ENCODE measurements at regions not wholly inside any gene's neighbourhood (a gene's known extent, or its start where the extent isn't known, plus 50 kb on each side); places are given as distances from the start of the nearest gene placed in this dataset.
A peak's percentile ranks its signal among the peaks of the same experiment; 100 is the strongest.

DNA sequence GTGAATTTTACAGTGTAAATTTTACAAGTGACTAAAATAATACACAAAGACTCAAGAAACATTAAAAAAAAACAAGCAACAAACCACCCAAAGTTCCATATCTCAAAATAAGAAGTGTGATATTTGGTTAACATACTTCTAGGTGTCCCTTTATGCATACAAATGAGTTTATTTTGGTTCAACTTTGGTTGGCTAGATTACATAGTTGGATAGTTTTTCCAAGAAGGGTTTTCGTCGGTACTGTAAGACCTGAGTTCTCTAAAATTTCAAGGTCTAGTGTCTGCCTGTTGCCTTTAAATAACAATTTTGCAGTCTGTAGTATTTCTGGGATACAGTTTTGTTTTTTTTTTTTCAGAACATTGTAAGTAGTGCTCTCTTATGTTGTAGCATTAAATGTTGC is 58.8 kb upstream of the JAK2 start:
- H3K27ac ChIP-seq = no peak overlapping the region

DNA sequence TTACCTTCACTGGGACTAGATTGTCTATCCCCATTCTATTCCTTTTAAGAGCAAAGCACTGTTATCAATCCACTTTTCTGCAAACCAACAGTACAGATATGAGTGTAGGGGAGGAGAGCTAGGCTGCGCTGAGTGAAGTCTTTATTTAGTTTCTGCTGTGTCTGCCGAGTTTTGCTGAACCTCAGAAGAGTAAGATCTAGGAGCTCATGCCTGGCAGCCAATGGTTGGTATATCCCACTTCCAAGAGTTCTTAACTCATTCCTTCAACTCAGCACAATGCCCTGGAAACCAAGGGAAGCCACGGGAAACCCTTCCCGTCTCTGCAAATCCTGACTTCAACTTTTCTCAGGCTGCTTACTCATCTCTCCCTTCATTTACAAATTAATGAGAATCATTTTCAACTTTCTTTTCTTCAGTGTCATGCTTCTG is 58.0 kb upstream of the JAK2 start:
- peak overlapping the region; percentile 83 for H3K27ac ChIP-seq
- H3K4me3 ChIP-seq = no peak overlapping the region
- no peaks in the 10 kb centered on the region for H3K36me3 ChIP-seq
- TF ChIP-seq, protein P1, sequence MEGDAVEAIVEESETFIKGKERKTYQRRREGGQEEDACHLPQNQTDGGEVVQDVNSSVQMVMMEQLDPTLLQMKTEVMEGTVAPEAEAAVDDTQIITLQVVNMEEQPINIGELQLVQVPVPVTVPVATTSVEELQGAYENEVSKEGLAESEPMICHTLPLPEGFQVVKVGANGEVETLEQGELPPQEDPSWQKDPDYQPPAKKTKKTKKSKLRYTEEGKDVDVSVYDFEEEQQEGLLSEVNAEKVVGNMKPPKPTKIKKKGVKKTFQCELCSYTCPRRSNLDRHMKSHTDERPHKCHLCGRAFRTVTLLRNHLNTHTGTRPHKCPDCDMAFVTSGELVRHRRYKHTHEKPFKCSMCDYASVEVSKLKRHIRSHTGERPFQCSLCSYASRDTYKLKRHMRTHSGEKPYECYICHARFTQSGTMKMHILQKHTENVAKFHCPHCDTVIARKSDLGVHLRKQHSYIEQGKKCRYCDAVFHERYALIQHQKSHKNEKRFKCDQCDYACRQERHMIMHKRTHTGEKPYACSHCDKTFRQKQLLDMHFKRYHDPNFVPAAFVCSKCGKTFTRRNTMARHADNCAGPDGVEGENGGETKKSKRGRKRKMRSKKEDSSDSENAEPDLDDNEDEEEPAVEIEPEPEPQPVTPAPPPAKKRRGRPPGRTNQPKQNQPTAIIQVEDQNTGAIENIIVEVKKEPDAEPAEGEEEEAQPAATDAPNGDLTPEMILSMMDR (IDR thresholded peaks at IDR 0.05; ENCODE audit: low read depth, low read length) = no peak
- H3K27me3 ChIP-seq = no peaks in the 10 kb centered on the region
- H3K4me1 ChIP-seq (ENCODE audit: low read depth) = peaks cover 34% of the 10 kb centered on the region
- H3K9me3 ChIP-seq (ENCODE audit: low read depth) = no peaks in the 10 kb centered on the region
- DNase-seq (ENCODE audit: low read depth in 1 of 2, low spot score in 1 of 2) = peak; percentile 22 to 41

More for the DNA sequence above, 58.8 kb upstream of the JAK2 start:
- no peaks in the 10 kb centered on the region for H3K36me3 ChIP-seq
- no peaks in the 10 kb centered on the region for H3K27me3 ChIP-seq
- H3K4me1 ChIP-seq (ENCODE audit: low read depth) = peaks cover 34% of the 10 kb centered on the region
- no peak overlapping the region for H3K4me3 ChIP-seq
- DNase-seq (ENCODE audit: low read depth in 1 of 2, low spot score in 1 of 2) = no peak
- no peaks in the 10 kb centered on the region for H3K9me3 ChIP-seq (ENCODE audit: low read depth)
- TF ChIP-seq, protein P1 (IDR thresholded peaks at IDR 0.05; ENCODE audit: low read depth, low read length) = no peak

DNA sequence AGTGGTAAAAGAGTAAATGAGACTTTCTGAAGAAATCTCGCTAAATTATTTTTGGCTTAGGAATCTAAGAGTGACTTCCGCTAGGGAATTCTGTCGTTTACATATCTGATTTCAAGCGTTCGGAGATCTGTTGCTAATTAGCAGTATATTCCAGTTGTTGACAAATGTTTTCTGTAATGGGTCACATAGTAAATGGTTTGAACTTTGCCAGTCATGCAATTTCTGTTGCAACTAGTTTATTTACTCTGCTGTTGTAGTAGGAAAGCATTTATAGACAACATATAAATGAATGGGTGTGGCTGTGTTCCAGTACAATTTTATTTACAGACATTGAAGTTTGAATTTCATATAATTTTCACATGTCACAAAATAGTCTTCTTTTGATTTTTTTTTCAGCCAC is 57.4 kb upstream of the JAK2 start:
- no peaks in the 10 kb centered on the region for H3K9me3 ChIP-seq (ENCODE audit: low read depth)
- peak overlapping the region; percentile 83 for H3K27ac ChIP-seq

DNA sequence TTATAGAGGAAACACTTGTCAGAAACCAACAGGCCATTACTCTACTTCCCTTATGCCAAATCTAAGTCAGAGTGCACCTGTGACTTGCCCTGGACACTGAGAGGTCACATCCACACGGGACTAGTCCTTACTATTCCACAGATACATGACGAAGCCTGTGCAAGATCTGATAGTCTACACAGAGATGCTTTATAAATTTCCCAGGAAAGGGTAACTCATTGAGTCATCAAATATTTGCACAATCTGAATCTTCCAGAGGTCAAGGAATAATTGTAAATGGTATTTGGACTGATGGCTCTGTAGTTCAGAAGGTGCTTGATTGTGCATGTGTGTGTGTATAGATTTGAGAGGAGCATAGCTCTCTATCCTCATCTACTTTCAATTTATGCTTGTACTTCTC is 55.2 kb upstream of the JAK2 start:
- H3K36me3 ChIP-seq = no peaks in the 10 kb centered on the region
- H3K4me3 ChIP-seq = no peak overlapping the region
- DNase-seq (ENCODE audit: low read depth in 1 of 2, low spot score in 1 of 2) = no peak
- H3K4me1 ChIP-seq (ENCODE audit: low read depth) = peaks cover 17% of the 10 kb centered on the region
- TF ChIP-seq, protein P1 (IDR thresholded peaks at IDR 0.05; ENCODE audit: low read depth, low read length) = no peak
- no peaks in the 10 kb centered on the region for H3K9me3 ChIP-seq (ENCODE audit: low read depth)
- no peak overlapping the region for H3K27ac ChIP-seq
- no peaks in the 10 kb centered on the region for H3K27me3 ChIP-seq

More for the DNA sequence above, 57.4 kb upstream of the JAK2 start:
- no peak for DNase-seq (ENCODE audit: low read depth in 1 of 2, low spot score in 1 of 2)
- TF ChIP-seq, protein P1 (IDR thresholded peaks at IDR 0.05; ENCODE audit: low read depth, low read length) = no peak
- H3K27me3 ChIP-seq = no peaks in the 10 kb centered on the region
- no peak overlapping the region for H3K4me3 ChIP-seq
- H3K4me1 ChIP-seq (ENCODE audit: low read depth) = peaks cover 31% of the 10 kb centered on the region
- no peaks in the 10 kb centered on the region for H3K36me3 ChIP-seq

DNA sequence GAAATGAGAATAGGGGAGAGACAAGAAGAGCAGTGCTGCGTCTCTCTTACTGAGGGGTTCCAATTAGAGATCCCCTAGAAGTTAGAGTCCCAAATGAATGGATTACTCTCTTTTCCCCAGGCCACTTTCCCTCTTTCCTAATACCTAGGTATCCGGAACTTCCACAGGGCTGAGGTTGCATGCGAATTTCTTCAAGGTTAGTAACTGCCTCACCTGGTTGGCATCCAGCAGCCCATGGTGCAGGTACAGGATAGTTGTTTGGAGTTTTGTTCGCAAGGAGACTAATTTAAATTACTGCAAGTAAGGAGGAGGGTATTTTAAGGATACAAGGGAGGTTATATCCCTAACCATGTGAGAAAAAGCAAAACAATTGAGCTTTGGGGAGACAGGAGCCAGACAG is 52.4 kb upstream of the JAK2 start:
- Histone ChIP-seq H3K27me3 (no peaks in the 10 kb centered on the region), H3K9me3 (ENCODE audit: low read depth) (no peaks in the 10 kb centered on the region), H3K36me3 (no peaks in the 10 kb centered on the region), H3K4me3 (no peak overlapping the region), H3K4me1 (ENCODE audit: low read depth) (peaks cover 9% of the 10 kb centered on the region), H3K27ac (no peak overlapping the region)
- no peak for DNase-seq (ENCODE audit: low read depth in 1 of 2, low spot score in 1 of 2)
- TF ChIP-seq, protein P1 (IDR thresholded peaks at IDR 0.05; ENCODE audit: low read depth, low read length) = no peak

DNA sequence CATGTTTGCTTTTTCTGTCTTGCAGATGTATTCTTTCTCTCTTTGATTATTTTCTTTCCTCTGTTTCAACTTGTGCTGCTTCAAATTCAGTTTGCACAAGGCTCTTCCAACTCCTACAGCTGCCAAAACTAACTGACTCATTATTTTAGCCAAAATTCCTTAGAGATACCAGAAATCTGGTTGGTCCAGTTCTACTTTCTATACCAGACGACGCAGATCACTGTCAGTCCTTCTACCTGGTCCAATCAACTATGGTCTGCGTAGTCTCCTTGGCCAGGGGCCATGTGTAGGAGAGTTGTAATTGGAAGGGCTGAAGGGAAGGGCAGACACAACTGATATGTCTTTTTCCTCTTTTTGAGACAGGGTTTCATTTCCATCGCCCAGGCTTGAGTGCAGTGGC is 51.9 kb upstream of the JAK2 start:
- Histone ChIP-seq H3K27ac (no peak overlapping the region), H3K27me3 (no peaks in the 10 kb centered on the region), H3K4me3 (no peak overlapping the region), H3K9me3 (ENCODE audit: low read depth) (no peaks in the 10 kb centered on the region), H3K36me3 (no peaks in the 10 kb centered on the region), H3K4me1 (ENCODE audit: low read depth) (peaks cover 10% of the 10 kb centered on the region)
- DNase-seq (ENCODE audit: low read depth in 1 of 2, low spot score in 1 of 2) = peak in 1 of 2 donors; percentile 91
- TF ChIP-seq, protein P1 (IDR thresholded peaks at IDR 0.05; ENCODE audit: low read depth, low read length) = no peak
